Glomerular endothelial cell (primary cell): ENCODE measurements at regions not wholly inside any gene's neighbourhood (a gene's known extent, or its start where the extent isn't known, plus 50 kb on each side); places are given as distances from the start of the nearest gene placed in this dataset.
"Not testable (repeated sequence)": the region's sequence is repeated elsewhere in the genome, so short reads cannot be mapped to it uniquely, and the experiment has no call there.

Experiments
- DNase-seq: peaks from one replicate; pipeline ENCODE4 v3.0.0-alpha.2; 2011; ENCODE audit warnings: low read depth, low spot score; ENCODE audit errors: extremely low read depth

GRCh38 chr17:27090450-27091042, 203.4 kb upstream of the WSB1 start:
- not testable (repeated sequence) for DNase-seq

DNA sequence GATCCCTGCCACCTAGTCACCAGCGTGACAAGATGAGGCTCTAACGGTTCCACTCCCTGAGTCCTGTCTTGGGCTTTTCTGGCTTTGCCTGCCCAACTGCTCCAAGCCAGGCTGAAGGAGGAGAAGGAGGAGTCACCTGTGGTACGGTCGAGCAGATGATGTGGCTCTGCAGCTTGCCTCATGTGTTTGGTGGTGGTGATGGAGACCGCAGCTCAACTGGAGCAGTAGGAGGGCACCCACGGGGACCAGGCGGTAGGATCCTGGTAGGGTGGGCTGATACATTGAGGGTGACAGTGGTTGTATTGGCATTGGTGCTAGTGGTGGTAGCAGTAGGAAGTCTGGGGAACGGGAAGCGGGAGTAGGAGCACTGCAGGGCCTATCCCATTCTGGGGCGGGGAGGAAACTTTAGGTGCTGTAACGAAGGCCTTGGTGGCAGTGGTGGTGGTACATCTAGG, 202.8 kb upstream of the WSB1 start:
- DNase-seq, result no peak

DNA sequence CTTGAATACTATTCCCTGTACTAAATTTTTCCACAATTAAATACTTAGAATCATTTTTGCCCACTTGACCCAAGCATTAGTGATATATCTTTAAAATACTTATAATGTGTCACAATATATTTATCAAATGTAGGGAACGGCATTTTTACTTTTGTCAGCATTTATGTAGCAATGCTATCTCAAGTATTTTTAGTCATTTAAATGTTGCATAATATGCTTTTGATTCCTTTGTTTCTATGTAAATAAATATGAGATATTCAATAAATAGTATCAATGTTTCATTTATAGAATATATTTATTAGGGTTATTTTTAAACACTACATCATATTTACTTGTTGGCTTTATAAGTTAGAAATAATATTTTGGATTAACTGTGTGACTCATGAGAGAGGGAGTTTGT, 199.7 kb upstream of the WSB1 start:
- not testable (repeated sequence) for DNase-seq

DNA sequence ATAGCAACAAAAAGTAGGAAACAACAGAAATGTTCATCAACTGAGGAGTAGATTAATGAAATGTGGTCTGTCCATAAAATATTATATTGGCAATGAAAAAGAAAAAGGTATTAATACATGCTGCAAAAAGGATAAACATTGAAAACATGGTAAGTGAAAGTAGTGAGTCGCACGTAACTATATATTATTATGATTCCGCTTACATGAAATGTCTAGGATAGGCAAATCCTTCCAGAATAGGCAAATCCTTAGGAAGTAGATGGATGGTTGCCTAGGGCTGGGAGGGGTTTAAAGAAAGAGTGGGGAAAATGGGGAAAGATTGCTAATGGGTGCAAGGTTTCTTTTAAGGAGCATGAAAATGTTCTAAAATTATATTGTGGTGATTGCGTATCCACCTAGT, 198.1 kb upstream of the WSB1 start:
- not testable (repeated sequence) for DNase-seq

GRCh38 chr17:27099266-27099665, 194.6 kb upstream of the WSB1 start:
- DNase-seq, result not testable (repeated sequence)

DNA sequence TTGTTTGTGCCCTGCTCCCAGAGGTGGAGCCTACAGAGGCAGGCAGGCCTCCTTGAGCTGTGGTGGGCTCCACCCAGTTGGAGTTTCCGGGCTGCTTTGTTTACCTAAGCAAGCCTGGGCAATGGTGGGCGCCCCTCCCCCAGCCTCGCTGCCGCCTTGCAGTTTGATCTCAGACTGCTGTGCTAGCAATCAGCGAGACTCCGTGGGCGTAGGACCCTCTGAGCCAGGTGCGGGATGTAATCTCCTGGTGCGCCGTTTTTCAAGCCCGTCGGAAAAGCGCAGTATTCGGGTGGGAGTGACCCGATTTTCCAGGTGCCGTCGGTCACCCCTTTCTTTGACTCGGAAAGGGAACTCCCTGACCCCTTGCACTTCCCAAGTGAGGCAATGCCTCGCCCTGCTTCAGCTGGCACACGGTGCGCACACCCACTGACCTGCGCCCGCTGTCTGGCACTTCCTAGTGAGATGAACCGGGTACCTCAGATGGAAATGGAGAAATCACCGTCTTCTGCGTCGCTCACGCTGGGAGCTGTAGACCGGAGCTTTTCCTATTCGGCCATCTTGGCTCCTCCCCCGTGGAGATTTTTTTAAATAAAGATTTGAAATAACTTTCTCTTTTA, 189.2 kb upstream of the WSB1 start:
- not testable (repeated sequence) for DNase-seq

DNA sequence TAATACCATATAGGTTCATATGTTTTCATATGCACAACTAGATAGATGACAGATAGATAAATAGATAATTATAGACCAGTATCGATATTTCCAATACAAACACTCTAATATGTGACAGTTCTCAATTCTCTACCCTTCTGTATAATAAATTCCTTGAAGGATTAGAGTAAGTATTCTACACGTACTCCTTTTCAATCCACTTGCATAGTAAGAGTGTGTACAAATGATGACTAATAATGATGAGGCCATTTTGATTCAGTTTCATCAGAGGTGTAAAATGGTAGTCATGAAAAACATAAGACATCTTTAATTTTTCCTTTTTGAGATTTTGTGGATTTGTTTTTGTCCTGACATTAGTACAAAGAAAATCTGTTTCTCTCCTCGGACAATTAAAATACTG, 188.3 kb upstream of the WSB1 start:
- DNase-seq, result no peak

DNA sequence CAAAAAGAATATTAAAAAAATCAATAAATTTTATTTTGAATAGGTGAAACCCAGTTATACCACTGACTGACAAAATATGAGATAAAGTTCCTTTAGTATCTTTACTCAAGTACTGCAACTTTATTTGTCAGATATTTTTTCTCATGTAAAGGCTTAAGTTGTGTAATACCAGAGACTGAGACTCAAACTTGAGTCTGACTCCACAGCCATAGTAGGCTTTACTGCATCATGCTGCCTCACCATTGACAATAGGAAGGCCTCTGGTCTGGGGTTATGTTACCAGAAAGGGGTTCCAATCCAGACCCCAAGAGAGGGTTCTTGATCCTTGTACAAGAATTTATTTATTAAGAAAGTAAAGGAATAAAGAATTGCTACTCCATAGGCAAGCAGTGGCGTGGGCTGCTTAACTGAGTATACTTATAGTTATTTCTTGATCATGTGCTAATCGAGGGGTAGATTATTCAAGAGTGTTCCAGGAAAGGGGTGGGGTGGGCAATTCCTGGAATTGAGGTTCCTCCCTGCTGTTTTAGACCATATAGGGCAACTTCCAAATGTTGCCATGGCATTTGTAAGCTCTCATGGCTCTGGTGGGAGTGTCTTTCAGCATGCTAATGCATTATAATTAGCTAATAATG, 187.4 kb upstream of the WSB1 start:
- no peak for DNase-seq

DNA sequence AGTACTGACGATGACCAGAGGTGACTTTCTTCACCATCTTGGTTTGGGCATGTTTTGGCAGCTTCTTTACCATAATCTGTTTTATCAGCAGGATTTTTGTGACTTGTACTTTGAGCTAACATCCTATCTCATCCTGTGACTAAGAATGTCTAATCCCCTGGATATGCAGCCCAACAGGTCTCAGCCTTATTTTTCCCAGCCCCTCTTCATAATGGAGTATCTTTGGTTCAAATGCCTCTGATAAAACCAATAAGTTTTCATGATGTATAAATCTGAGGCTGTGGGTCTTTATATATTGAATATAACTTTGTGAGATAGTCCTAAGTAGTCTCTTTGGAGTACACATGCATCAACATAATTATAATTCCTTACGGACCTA, 186.9 kb upstream of the WSB1 start:
- DNase-seq, result no peak

GRCh38 chr17:27107386-27108328, 186.3 kb upstream of the WSB1 start:
- DNase-seq, result not testable (repeated sequence)

- DNase-seq, result no peak
These were observed 184.6 kb upstream of the WSB1 start for GRCh38 chr17:27109346-27109745.

- DNase-seq, result no peak
These were observed 140.9 kb upstream of the WSB1 start for GRCh38 chr17:27153005-27153404.

DNA sequence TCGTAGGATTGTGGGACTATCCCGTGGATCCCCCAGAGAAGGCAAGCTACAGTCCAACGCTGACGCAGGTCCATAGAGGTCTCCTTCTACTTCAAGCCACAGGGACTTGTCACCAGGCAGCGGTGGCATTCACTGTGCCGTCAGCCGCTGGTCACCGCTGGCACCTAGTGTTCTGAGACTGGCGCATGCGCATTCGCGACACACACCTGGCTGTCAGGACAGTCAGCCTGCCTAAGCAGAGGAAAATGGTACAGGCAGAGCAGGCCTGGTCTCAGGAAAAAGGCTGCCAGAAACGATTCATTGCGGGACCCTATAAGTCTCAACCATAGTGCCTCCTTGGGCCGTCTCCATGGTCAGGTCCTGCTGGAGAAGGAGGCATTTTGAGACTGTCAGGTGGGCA, 138.0 kb upstream of the WSB1 start:
- no peak for DNase-seq

- no peak for DNase-seq
These were observed 136.6 kb upstream of the WSB1 start for GRCh38 chr17:27157297-27157696.

DNA sequence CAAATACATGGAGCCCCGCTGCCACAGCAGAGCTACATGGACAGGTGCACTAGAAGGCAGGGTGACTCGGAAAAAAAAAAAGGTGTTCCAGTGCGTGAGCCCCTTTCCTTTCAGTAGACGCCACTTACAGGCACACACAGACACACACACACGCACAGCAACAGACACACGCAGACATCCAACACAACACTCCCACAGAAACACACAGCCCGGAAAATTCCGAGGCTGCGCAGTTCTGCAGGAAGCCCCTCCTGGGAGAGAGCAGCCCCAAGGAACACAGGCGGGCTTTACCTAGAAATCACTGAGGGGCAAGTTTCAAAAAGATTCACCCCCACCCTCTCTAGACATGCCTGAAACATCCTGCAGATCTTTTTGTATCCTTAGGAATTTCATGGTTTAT, 136.0 kb upstream of the WSB1 start:
- no peak for DNase-seq

- no peak for DNase-seq
These were observed 135.5 kb upstream of the WSB1 start for GRCh38 chr17:27158382-27158781.

DNA sequence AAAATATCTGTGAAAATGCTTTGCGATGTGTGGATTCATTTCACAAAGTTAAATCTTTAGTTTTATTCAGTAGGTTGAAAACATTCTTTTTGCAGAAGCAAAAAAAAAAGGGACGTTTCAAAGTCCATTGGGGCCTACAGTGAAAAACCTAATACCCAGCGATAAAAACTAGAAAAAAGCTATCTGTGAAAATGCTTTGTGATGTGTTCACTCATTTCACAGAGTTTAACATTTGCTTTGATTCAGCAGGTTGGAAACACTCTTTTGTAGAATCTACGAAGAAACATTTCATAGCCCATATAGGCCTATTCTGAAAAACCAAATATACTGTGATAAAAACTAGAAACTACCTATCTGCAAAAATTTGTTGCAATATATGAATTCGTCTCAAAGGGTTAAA, 113.6 kb upstream of the WSB1 start:
- no peak for DNase-seq

GRCh38 chr17:27181379-27181925, 112.5 kb upstream of the WSB1 start:
- DNase-seq, result not testable (repeated sequence)

GRCh38 chr17:27181935-27182334, 112.0 kb upstream of the WSB1 start:
- no peak for DNase-seq

- not testable (repeated sequence) for DNase-seq
These were observed 96.4 kb upstream of the WSB1 start for GRCh38 chr17:27197505-27197904.

- DNase-seq, result no peak
These were observed 94.0 kb upstream of the WSB1 start for GRCh38 chr17:27199948-27200347.
